Pancreas (tissue), 10 donors: ENCODE measurements at regions not wholly inside any gene's neighbourhood (a gene's known extent, or its start where the extent isn't known, plus 50 kb on each side); places are given as distances from the start of the nearest gene placed in this dataset.

Source experiments
- ATAC-seq, 4 donors: fragments of 200-7000 bp; cut with Tn5 transposase; one replicate each; pipeline versions ENCODE4 v1.8.0 to v1.9.1; 2020; ENCODE audit warnings: mild to moderate bottlenecking in 4 of 4, moderate library complexity in 4 of 4
- DNase-seq, 6 donors: peaks; one replicate each; pipeline ENCODE4 v3.0.0-alpha.2; 2020
- FAIRE-seq: peaks from 2 replicates; lab custom pipeline; 2012; peaks lifted over from hg19 to GRCh38; lab: Jason Lieb, UNC
- H3K27ac ChIP-seq, 4 donors: fragments of 200-600 bp; sonication (generic); 1 replicate in 3 of 4; 2 replicates in 1 of 4; pipeline versions ENCODE4 v1.5.0 to v1.8.0; 2020
- H3K27me3 ChIP-seq, 4 donors: fragments of 200-600 bp; one replicate each; pipeline ENCODE4 v1.8.0; 2021
- H3K36me3 ChIP-seq, 3 donors: fragments of 200-600 bp; sonication (generic) in 1 of 3; one replicate each; pipeline versions ENCODE4 v1.5.0 to v1.8.0; 2020 to 2021
- H3K4me1 ChIP-seq, 3 donors: fragments of 200-600 bp; one replicate each; pipeline ENCODE4 v1.8.0; 2021
- H3K4me3 ChIP-seq, 4 donors: fragments of 200-600 bp; sonication (generic) in 2 of 4; one replicate each; pipeline versions ENCODE4 v1.5.0 to v1.8.0; 2020 to 2021
- H3K9me3 ChIP-seq, 4 donors: fragments of 200-600 bp; one replicate each; pipeline ENCODE4 v1.8.0; 2021
- CTCF ChIP-seq, 4 donors: fragments of 200-600 bp; sonication (generic) in 3 of 4; IDR thresholded peaks; one replicate each; pipeline versions ENCODE4 v1.5.0 to v1.8.0; 2021; ENCODE audit warnings: antibody characterized with exemption in 4 of 4
- WGBS, 2 donors: extraction: QIAGEN DNeasy Blood & Tissue Kit; methylation state at CpG; one replicate each; pipeline ENCODE4 v1.1.7; 2013; 5-methylcytosine and 5-hydroxymethylcytosine counted together
- intact Hi-C, 3 donors: fragments of 100-400 bp; cut with DNase I; formaldehyde crosslinking; loops; one replicate each; pipeline versions ENCODE4 v1.11.1 to v1.14.2; 2022
- donor health status: healthy with polysubstance abuse.
- donor health status: DM: no; HTN: no; CAD: no; lungs with moderate emphysema.
- donor health status: DM: no; HTN: no; CAD: no.
- donor health status: control.
- donor health status: control.
- donor health status: Bipolar disorder and iron deficiency.
- donor health status: DM: yes; HTN: yes; CAD: no.
- donor health status: DM: no; HTN: no; CAD: no.
- donor health status: DM: no; HTN: no; CAD: no.
- donor health status: DM: yes; HTN: yes; CAD: no.

GRCh38 chr6:55003719-55004430, 157.3 kb downstream of the FAM83B start:
- intact Hi-C loops, result no loop called here
- no peak for DNase-seq
- Histone ChIP-seq H3K4me3 (no peak overlapping the region), H3K27me3 (no peaks in the 10 kb centered on the region), H3K27ac (no peak overlapping the region), H3K4me1 (no peaks in the 10 kb centered on the region), H3K36me3 (no peaks in the 10 kb centered on the region), H3K9me3 (no peaks in the 10 kb centered on the region)
- TF ChIP-seq CTCF (IDR thresholded peaks at IDR 0.05), result no peak
- 52 to 54% methylated on average over 4 of the region's 4 CpGs for WGBS, 2 donors
- ATAC-seq, result no peak
- no peak for FAIRE-seq

- H3K4me3 ChIP-seq, result no peak overlapping the region
- intact Hi-C loops, result no loop called here
- no peak for TF ChIP-seq CTCF (IDR thresholded peaks at IDR 0.05)
- no peaks in the 10 kb centered on the region for H3K9me3 ChIP-seq
- no peak overlapping the region for H3K27ac ChIP-seq
- DNase-seq, result no peak
- WGBS, 2 donors, result 74 to 77% methylated on average over 8 of the region's 8 CpGs
- no peaks in the 10 kb centered on the region for H3K27me3 ChIP-seq
- no peak for FAIRE-seq
- H3K4me1 ChIP-seq, result no peaks in the 10 kb centered on the region
- no peaks in the 10 kb centered on the region for H3K36me3 ChIP-seq
- ATAC-seq, result no peak
Measured at GRCh38 chr6:55009131-55009530, 162.6 kb downstream of the FAM83B start.

GRCh38 chr6:55011034-55011433, 163.3 kb upstream of the HCRTR2 start:
- TF ChIP-seq CTCF (IDR thresholded peaks at IDR 0.05), result no peak
- 65 to 77% methylated on average over 3 of the region's 3 CpGs for WGBS, 2 donors
- H3K36me3 ChIP-seq, result no peaks in the 10 kb centered on the region
- ATAC-seq (no peak), FAIRE-seq (no peak), DNase-seq (no peak)
- no peaks in the 10 kb centered on the region for H3K27me3 ChIP-seq
- no peak overlapping the region for H3K4me3 ChIP-seq
- H3K27ac ChIP-seq, result no peak overlapping the region
- H3K4me1 ChIP-seq, result peaks cover 0 to 6% (median 0%) of the 10 kb centered on the region in 3 donors
- H3K9me3 ChIP-seq, result no peaks in the 10 kb centered on the region
- intact Hi-C loops, result no loop called here

- no peak for ATAC-seq
- H3K36me3 ChIP-seq, result no peaks in the 10 kb centered on the region
- no peak for TF ChIP-seq CTCF (IDR thresholded peaks at IDR 0.05)
- intact Hi-C loops, result no loop called here
- WGBS, 2 donors, result 96 to 99% methylated on average over 4 of the region's 4 CpGs
- no peak overlapping the region for H3K27ac ChIP-seq
- no peaks in the 10 kb centered on the region for H3K27me3 ChIP-seq
- no peaks in the 10 kb centered on the region for H3K9me3 ChIP-seq
- DNase-seq, result no peak
- no peak overlapping the region for H3K4me3 ChIP-seq
- no peak for FAIRE-seq
- H3K4me1 ChIP-seq, result peaks cover 0 to 6% (median 0%) of the 10 kb centered on the region in 3 donors
Measured at GRCh38 chr6:55012454-55012853, 161.9 kb upstream of the HCRTR2 start.

GRCh38 chr6:55014321-55015088, 159.8 kb upstream of the HCRTR2 start:
- no peak for TF ChIP-seq CTCF (IDR thresholded peaks at IDR 0.05)
- no peak for ATAC-seq

More at GRCh38 chr6:55014321-55015088, 159.8 kb upstream of the HCRTR2 start:
- FAIRE-seq, result no peak
- peaks cover 0 to 6% (median 0%) of the 10 kb centered on the region in 3 donors for H3K4me1 ChIP-seq
- no peaks in the 10 kb centered on the region for H3K27me3 ChIP-seq
- DNase-seq, result no peak
- intact Hi-C loops, result no loop called here
- H3K4me3 ChIP-seq, result no peak overlapping the region
- no peaks in the 10 kb centered on the region for H3K36me3 ChIP-seq
- H3K9me3 ChIP-seq, result no peaks in the 10 kb centered on the region
- WGBS, 2 donors, result 87 to 92% methylated on average over 1 of the region's 1 CpG
- H3K27ac ChIP-seq, result no peak overlapping the region
